Activated naive CD8-positive, alpha-beta T cell treated with anti-CD3 and anti-CD28 coated beads, Interleukin-2, amount 50 U/mL, for 24 hours (primary cell): ENCODE measurements at regions not wholly inside any gene's neighbourhood (a gene's known extent, or its start where the extent isn't known, plus 50 kb on each side); places are given as distances from the start of the nearest gene placed in this dataset.

ENCODE experiments used
- ATAC-seq: fragments of 150-1000 bp; cut with Tn5 transposase; one replicate; pipeline ENCODE4 v1.10.0; 2021
- DNase-seq: peaks from one replicate; pipeline ENCODE4 v3.0.0; 2021
- H3K27ac Mint-ChIP-seq: one replicate; pipeline ENCODE4 v1.8.0; 2021; ENCODE audit warnings: mild to moderate bottlenecking, mixed read lengths
- H3K27me3 Mint-ChIP-seq: one replicate; pipeline ENCODE4 v1.8.0; 2021; ENCODE audit warnings: mixed read lengths
- H3K36me3 Mint-ChIP-seq: one replicate; pipeline ENCODE4 v1.8.0; 2021; ENCODE audit warnings: low read depth, mixed read lengths
- H3K4me1 Mint-ChIP-seq: one replicate; pipeline ENCODE4 v1.8.0; 2021; ENCODE audit warnings: mixed read lengths
- H3K4me3 Mint-ChIP-seq: one replicate; pipeline ENCODE4 v1.8.0; 2021; ENCODE audit warnings: mild to moderate bottlenecking, moderate library complexity, mixed read lengths
- H3K9me3 Mint-ChIP-seq: one replicate; pipeline ENCODE4 v1.8.0; 2021; ENCODE audit warnings: mixed read lengths

DNA sequence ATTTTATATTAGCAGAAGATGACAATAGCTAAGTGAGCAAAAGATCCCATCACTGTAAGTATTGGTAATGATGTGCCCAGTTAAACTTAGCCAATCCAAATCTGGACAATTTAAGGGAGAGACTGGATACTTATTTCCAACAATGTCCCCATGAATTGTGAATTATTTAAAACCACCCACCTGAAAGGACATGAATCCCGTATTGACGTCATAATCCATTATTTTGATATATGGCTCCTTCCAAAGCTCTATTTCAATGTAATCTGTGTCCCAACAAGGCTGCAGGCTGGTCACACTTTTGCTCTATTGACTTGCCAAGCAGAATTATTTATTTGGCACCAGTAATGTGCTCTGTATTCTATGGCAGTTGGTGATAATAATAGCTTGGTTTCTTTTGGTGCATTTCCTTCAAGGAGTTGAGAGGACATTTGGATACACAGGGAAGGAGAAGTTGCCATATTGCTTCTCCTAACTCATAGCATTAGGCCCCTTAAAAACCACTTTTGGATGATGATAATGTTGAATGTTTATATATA is 157.2 kb downstream of the NMUR2 start:
- no peak overlapping the region for H3K4me3 Mint-ChIP-seq
- H3K27ac Mint-ChIP-seq: no peak overlapping the region
- H3K4me1 Mint-ChIP-seq: no peaks in the 10 kb centered on the region
- H3K36me3 Mint-ChIP-seq: no peaks in the 10 kb centered on the region
- DNase-seq (no peak), ATAC-seq (no peak)
- peaks cover 5% of the 10 kb centered on the region for H3K27me3 Mint-ChIP-seq
- H3K9me3 Mint-ChIP-seq: no peaks in the 10 kb centered on the region

DNA sequence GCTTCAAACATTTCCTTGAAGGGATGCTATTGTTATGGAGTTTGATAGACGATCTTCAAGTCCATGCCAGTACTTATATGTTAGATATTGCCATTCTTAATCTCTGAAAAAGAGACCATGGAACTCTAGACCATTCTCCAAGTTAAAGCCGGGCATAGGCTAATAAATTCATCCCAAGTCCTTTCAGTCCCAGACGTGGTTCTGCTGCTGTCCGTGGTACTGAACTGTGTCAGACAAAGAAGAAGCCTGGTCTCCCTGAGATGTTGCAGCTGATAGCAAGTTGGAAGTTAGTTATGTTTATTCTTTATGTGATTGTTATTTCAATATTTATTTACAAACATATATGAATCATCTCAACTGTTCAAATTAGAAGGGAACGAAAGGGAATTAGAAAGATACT is 158.7 kb downstream of the NMUR2 start:
- DNase-seq (no peak), ATAC-seq (no peak)
- no peaks in the 10 kb centered on the region for H3K4me1 Mint-ChIP-seq
- no peak overlapping the region for H3K4me3 Mint-ChIP-seq
- H3K27ac Mint-ChIP-seq: no peak overlapping the region
- no peaks in the 10 kb centered on the region for H3K9me3 Mint-ChIP-seq
- H3K36me3 Mint-ChIP-seq: no peaks in the 10 kb centered on the region
- peaks cover 3% of the 10 kb centered on the region for H3K27me3 Mint-ChIP-seq

DNA sequence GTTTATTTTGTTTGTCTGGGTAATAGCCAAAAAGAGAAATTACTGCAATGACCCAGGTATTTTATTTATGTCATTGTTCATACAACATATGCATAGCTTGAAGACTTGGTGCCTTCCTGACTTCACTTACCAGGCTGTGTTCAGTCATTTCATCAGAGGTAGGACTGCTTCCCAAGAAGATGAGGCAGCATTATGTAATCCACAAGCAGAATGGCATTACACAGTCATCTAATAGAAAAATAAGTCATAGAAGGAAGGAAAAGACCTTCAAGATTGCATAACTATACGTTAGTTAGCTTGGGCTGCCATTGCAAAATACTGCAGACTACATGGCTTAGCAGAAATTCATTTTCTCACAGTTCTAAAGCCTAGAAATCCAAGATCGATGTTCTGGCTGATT is 167.5 kb downstream of the NMUR2 start:
- DNase-seq (no peak), ATAC-seq (no peak)
- H3K4me3 Mint-ChIP-seq: no peak overlapping the region
- H3K9me3 Mint-ChIP-seq: peaks cover 9% of the 10 kb centered on the region
- no peak overlapping the region for H3K27ac Mint-ChIP-seq
- peaks cover 2% of the 10 kb centered on the region for H3K27me3 Mint-ChIP-seq
- H3K4me1 Mint-ChIP-seq: no peaks in the 10 kb centered on the region
- H3K36me3 Mint-ChIP-seq: no peaks in the 10 kb centered on the region

DNA sequence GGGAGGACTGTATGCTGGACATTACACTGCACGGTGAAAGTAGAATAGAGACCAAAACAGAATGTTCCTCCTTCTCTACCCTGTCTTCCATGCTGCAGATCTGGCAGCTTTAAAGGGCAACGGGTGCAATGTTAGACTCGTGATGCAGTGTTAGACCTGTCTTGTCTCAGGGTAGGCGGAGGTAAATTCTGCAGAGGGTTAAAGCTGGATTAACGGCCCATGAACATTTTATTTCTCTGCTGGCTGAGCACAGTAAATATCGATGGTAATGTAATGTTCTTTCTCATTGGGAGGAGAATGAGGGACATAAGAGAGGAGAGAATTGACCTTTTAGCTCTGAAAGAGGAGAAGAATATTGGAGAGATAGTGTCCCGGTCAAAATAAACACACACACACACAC is 178.9 kb downstream of the NMUR2 start:
- H3K36me3 Mint-ChIP-seq: no peaks in the 10 kb centered on the region
- no peak overlapping the region for H3K4me3 Mint-ChIP-seq
- ATAC-seq (no peak), DNase-seq (no peak)
- H3K27ac Mint-ChIP-seq: no peak overlapping the region
- no peaks in the 10 kb centered on the region for H3K9me3 Mint-ChIP-seq
- H3K27me3 Mint-ChIP-seq: peaks cover 2% of the 10 kb centered on the region
- H3K4me1 Mint-ChIP-seq: no peaks in the 10 kb centered on the region

DNA sequence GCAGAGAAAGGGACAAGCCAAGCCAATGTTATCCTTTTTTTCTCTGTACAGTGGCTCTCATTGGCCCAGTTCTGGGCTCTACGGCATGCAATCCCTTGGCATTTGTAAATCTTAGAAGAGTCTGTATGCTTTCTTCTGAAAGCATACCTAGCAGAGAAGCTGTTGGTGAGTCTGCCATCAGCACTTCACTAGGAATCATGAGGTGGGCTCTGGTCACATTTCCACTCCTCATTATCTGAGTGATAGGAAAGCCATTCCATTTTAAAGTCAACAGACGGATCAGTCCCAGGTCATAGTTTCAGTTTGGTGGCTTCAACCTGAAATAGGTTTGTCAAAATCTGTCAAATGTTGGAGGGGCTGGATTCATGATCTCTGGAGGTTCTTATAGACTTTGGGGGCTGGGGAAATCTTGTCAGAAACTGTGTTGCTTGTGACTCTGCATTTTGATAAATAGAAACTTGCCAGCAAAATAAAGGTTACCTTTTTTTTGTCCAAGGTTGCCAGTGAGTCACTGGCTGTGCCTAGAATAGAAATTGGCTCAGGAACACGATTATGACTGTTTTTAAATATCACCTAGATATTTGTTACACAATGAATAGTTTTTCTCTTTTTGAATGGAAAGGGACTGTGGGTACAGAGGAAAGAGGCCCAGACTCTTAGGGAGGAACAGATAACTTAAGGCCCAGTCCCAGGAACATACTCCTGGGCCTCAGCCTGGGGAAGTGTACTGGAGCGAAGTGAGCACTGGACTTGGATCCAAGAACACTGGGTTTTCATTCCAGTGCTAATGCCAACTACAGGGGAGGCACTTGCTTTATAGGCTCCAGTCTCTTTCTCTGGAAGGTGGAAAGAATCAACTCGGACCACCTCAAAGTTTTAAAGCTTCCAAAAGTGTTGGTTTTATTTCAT is 183.1 kb downstream of the NMUR2 start:
- Mint-ChIP-seq H3K4me1 (no peaks in the 10 kb centered on the region), H3K27ac (no peak overlapping the region), H3K27me3 (peaks cover 2% of the 10 kb centered on the region), H3K9me3 (peaks cover 6% of the 10 kb centered on the region), H3K36me3 (no peaks in the 10 kb centered on the region), H3K4me3 (no peak overlapping the region)
- ATAC-seq (no peak), DNase-seq (no peak)

DNA sequence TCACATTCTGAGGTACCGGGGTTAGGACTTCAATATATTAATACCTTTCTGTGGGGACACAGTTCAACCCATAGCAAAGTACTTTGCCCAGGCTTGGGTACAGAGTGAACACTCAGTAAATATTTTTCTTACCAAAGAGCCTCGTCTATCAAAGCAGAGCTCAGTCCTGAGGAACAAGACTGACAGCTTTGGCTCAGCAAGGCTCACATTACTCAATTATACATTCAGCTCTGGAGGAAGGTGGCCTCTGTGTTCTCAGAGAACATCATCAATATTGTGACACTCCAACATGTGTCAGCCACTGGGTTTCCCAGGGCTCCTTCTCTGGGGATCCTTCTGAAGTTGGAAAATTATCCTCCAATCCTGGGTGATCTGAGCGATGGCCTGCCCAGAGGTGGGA is 186.4 kb downstream of the NMUR2 start:
- peaks cover 2% of the 10 kb centered on the region for H3K27me3 Mint-ChIP-seq
- H3K27ac Mint-ChIP-seq: no peak overlapping the region
- DNase-seq (no peak), ATAC-seq (no peak)
- no peaks in the 10 kb centered on the region for H3K4me1 Mint-ChIP-seq
- H3K4me3 Mint-ChIP-seq: no peak overlapping the region
- H3K9me3 Mint-ChIP-seq: peaks cover 14% of the 10 kb centered on the region
- no peaks in the 10 kb centered on the region for H3K36me3 Mint-ChIP-seq

DNA sequence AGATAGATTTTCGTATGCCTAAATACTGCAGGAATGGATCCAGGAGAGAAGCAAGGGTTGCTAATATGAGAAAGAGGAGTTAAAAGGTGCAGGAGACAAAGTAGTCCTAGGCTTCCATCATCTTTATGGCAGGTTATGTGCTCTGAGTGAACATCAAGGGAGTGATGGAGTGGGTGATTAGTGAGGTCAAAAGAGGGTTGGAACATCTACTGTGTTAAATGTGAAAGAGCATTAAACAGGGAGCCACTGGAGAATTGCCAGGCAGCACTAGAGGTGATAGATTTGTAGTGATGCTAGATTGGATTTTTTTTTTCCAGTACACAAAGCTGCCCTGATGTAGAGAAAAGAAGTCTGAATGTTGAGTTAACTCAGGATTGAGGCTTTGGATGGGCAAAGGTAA is 199.3 kb downstream of the NMUR2 start:
- Mint-ChIP-seq H3K36me3 (no peaks in the 10 kb centered on the region), H3K27ac (no peak overlapping the region), H3K4me1 (no peaks in the 10 kb centered on the region), H3K9me3 (no peaks in the 10 kb centered on the region), H3K4me3 (no peak overlapping the region), H3K27me3 (no peaks in the 10 kb centered on the region)
- ATAC-seq: no peak
- DNase-seq: no peak

DNA sequence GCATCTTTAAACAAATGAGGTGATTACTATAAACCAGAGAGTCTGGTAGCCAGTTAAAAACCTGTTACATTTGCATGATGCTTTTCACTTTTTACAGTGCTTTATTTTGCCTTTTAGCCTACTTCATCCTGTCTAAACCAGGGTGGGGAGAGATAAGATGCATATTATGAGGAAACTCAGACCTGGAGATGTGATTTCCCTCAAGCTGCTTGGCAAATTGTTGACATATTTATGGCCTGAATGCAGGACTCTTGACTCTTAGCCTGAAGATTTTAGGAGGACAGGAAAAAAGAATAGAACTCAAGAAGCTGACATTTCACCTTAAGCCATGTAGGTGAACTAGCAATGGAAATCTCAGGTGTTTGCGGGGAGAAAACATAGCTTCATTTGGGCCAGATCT is 202.8 kb downstream of the NMUR2 start:
- Mint-ChIP-seq H3K4me1 (no peaks in the 10 kb centered on the region), H3K4me3 (no peak overlapping the region), H3K27me3 (no peaks in the 10 kb centered on the region), H3K9me3 (no peaks in the 10 kb centered on the region), H3K36me3 (no peaks in the 10 kb centered on the region), H3K27ac (no peak overlapping the region)
- DNase-seq: no peak
- ATAC-seq: no peak

DNA sequence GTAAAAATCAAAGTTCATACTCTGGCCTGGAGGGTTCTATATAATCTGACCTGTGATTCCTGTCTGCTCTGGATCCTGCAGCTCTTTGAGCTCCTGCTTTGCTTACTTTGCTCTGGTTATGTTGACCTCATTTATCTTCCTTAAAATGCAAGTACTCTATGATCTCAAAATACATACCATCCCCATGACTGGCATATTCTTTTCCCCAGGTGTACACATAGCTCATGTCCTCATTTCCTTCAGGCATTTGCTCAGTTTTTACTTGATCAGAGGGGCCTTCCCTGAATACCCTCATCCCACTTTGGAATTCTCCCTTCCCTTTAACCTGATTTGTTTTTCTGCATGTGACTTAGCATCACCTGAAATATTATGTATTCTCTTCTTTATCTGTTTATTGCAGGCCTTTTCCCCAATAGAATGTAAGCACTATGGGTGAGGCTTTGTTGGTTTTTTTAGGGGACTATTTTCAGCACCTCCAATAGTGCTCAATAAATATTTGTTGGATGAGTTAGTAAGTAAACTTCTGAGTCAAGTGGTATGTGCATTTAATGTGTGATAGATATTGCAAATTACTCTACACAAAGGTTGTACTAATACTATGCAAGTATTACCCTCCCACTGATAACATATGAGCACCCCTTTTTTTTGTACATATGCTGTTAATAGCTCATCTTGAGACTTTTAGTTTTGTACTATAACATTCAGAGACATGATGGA is 211.5 kb downstream of the NMUR2 start:
- Mint-ChIP-seq H3K36me3 (no peaks in the 10 kb centered on the region), H3K27ac (no peak overlapping the region), H3K27me3 (peaks cover 4% of the 10 kb centered on the region), H3K4me3 (no peak overlapping the region), H3K4me1 (no peaks in the 10 kb centered on the region), H3K9me3 (peaks cover 6% of the 10 kb centered on the region)
- ATAC-seq (no peak), DNase-seq (no peak)

DNA sequence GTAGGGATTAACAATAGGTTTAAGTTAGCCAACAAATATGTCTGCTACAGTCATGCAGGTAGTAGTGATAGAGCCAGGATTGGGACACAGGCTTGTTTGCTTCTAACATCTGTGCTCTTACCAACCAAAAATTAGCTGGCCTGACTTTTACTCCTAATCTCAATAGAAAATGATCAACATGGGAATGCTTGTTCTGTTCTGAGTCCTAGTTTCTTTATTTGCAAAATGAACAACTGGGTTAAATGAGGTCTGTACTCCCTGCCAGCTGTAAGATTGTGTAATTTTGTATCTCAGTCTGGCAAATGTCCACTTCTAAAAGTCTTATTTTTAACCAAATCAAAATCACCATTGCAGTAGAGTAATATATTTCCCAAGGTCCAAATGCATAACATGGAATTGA is 216.8 kb downstream of the NMUR2 start:
- Mint-ChIP-seq H3K27me3 (peaks cover 4% of the 10 kb centered on the region), H3K4me1 (no peaks in the 10 kb centered on the region), H3K4me3 (no peak overlapping the region), H3K9me3 (peaks cover 6% of the 10 kb centered on the region), H3K36me3 (no peaks in the 10 kb centered on the region), H3K27ac (no peak overlapping the region)
- DNase-seq (no peak), ATAC-seq (no peak)

DNA sequence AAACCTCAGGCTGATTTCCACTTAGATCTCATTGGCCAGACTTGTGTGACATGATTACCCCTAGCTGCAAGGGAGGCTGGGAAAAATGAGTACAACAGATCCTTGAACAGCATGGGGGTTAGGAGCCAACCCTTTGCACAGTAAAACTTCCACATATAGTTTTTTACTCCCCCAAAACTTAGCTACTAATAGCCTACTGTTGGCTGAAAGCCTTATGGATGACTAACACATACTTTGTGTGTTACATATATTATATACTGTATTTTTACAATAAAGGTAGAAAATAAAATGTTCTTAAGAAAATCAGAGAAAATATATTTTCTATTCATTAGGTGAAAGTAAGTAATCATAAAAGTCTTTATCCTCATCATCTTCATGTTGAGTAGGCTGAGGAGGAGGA is 217.4 kb downstream of the NMUR2 start:
- no peak overlapping the region for H3K4me3 Mint-ChIP-seq
- H3K36me3 Mint-ChIP-seq: no peaks in the 10 kb centered on the region
- no peak overlapping the region for H3K27ac Mint-ChIP-seq
- DNase-seq (no peak), ATAC-seq (no peak)
- no peaks in the 10 kb centered on the region for H3K4me1 Mint-ChIP-seq
- H3K27me3 Mint-ChIP-seq: peaks cover 1% of the 10 kb centered on the region
- peaks cover under 1% of the 10 kb centered on the region for H3K9me3 Mint-ChIP-seq

DNA sequence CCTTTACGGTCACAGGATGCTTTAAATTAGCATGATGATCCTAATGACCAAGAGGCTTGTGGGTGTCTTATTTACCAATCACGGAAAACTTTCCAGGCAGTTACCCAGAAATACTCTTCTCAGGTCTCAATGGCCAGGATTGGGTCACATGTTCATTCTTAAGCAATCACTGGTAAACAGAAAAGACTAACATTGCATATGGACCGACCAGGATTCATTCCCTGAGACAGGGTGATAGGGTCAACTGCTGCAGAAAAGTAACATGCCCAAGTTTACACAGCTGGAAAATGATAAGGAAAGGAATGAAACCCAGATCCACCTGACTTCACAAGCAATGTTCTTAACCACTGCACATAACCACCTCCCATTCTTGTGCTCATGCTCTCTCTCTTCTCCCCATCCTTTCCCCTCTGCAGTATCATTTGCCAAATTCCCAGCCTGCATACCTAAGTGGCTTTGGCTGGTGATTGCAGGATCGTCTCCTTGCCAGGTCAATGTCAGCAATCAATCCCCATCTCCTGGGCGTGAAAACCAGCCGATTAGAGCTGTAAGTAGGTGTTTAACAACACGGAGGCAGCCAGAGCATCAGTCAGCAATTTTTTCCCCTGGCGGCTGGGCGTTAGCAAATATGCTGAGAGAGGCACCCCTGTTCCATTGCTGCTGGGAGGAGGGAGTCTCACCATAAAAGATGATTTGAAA is 219.4 kb downstream of the NMUR2 start:
- Mint-ChIP-seq H3K27ac (no peak overlapping the region), H3K4me3 (no peak overlapping the region), H3K9me3 (no peaks in the 10 kb centered on the region), H3K4me1 (no peaks in the 10 kb centered on the region), H3K36me3 (no peaks in the 10 kb centered on the region), H3K27me3 (peaks cover 1% of the 10 kb centered on the region)
- no peak for DNase-seq
- no peak for ATAC-seq

DNA sequence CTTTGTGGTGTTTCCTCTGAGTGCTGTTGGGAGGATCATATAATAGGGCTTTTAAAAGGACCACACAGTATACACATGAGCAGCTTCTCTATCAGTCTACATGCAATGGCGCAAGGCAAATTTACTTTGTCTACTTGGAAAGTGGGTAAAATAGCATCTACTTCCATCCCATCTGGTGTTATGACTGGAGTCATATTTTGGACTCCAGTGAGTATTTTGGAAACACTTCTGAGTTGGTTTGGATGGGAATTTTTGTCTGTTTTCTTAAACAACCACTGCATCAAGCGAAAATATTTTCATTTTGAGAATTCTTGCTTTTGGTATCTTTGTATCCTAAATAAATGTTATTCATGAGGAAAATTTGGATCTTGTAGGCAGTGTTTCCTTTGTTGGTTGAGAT is 220.8 kb downstream of the NMUR2 start:
- H3K9me3 Mint-ChIP-seq: peaks cover 3% of the 10 kb centered on the region
- no peak overlapping the region for H3K27ac Mint-ChIP-seq
- ATAC-seq: no peak
- H3K36me3 Mint-ChIP-seq: no peaks in the 10 kb centered on the region
- no peaks in the 10 kb centered on the region for H3K4me1 Mint-ChIP-seq
- H3K4me3 Mint-ChIP-seq: no peak overlapping the region
- DNase-seq: no peak
- H3K27me3 Mint-ChIP-seq: peaks cover 1% of the 10 kb centered on the region

DNA sequence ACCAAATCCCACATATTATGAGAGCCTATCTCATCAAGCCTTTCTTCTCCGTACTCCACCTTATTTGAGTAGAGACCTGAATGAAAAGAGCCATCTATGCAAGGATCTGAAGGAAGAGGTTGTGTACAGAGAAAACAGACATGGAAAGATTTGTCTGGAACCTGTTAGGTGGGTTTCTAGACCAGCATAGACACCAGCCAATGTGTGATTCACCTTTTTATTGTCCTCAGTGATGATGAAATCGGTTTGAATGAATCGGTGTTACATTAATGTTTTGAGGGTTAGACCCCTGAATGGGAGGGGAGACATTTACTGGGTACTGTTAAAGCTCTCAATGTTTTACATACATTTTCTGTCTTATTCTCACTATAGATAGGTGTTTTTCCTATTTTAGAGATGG is 223.6 kb downstream of the NMUR2 start:
- DNase-seq: no peak
- Mint-ChIP-seq H3K4me3 (no peak overlapping the region), H3K27ac (no peak overlapping the region), H3K27me3 (peaks cover 2% of the 10 kb centered on the region), H3K9me3 (peaks cover 7% of the 10 kb centered on the region), H3K36me3 (no peaks in the 10 kb centered on the region), H3K4me1 (no peaks in the 10 kb centered on the region)
- ATAC-seq: no peak

DNA sequence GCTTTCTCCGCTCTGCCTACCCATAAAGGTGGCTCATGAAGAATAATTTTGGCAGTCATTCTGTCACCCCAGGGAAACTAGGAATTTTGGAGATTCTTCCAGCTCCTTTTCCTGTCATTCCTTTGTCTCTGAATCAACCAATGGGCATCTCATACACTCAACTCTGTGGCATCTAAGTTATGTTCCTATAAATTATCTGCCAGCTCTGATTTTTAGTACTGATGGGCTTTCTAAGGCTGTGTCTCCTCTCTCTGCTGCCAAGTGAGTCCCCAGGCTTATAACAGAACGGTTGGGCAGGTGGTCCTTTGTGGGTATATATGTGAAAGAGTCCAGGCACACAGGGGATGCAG is 226.8 kb downstream of the NMUR2 start:
- DNase-seq: no peak
- no peaks in the 10 kb centered on the region for H3K4me1 Mint-ChIP-seq
- ATAC-seq: no peak
- H3K4me3 Mint-ChIP-seq: no peak overlapping the region
- H3K27me3 Mint-ChIP-seq: peaks cover 4% of the 10 kb centered on the region
- H3K27ac Mint-ChIP-seq: no peak overlapping the region
- H3K36me3 Mint-ChIP-seq: no peaks in the 10 kb centered on the region
- peaks cover 12% of the 10 kb centered on the region for H3K9me3 Mint-ChIP-seq
